GM21447 (cell line): ENCODE measurements at regions not wholly inside any gene's neighbourhood (a gene's known extent, or its start where the extent isn't known, plus 50 kb on each side); places are given as distances from the start of the nearest gene placed in this dataset.

ENCODE experiments used
- ATAC-seq: cut with Tn5 transposase; IDR thresholded peaks from one replicate; pipeline ENCODE4 v1.9.1; 2021; ENCODE audit not compliant: unreplicated experiment

GRCh38 chr13:44318161-44318560 is 55.5 kb upstream of the SERP2 start:
- ATAC-seq = no peak

DNA sequence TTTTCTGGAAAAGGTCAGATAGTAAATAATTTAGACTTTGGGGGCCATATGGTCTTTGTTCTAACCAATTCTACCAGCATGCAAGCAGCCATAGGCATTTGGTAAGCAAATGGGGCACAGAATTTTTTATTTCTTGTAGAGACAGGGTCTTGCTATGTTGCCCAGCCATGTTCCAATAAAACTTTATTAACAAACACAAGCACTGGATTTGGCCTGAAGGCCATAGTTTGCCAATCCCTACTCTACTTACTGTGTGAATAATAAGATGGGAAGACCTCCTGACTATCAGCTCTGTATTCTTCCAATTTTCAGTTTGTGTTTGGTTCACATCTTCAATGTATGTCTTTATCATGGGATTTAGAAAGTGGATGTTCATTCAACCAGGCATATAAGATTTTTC is 53.0 kb upstream of the SERP2 start:
- ATAC-seq = no peak

DNA sequence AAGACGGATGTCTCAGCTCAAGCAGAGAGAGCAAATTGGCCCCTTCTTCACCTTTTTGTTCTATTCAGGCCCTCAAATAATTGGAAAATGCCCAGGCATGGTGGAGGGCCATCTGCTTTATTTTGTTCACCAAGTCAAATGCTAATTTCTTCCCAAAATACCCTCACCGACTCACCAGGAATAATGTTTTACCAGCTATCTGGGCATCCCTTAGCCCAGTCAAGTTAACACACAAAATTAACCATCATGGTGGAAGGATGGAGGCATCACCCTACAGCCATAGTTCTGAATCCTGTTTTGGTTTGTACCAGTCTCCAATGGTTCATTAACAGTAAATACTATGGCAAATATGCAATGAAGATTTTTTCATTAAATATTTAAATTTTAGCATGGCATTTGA is 51.7 kb upstream of the SERP2 start:
- no peak for ATAC-seq

DNA sequence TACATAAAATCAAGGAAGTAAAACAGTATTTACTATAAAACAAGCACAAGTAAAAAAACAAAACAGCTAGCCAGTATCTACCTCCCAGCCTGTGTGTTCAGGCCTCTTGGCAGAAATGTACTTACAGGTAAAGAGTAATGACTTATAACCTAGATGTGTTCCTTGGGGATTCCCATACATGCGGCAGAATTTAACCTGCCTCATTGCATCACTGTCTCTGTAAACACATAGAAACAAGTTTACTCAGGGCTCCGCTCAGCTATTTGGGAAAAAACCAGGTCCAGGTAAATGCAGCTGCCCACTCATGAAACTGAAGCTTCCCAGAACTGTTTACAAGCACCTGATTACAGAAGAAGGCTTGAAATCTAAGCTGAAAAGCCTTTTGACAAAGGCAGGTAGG is 50.7 kb upstream of the SERP2 start:
- ATAC-seq = no peak

GRCh38 chr13:44323754-44324153 is 49.9 kb upstream of the SERP2 start:
- no peak for ATAC-seq
